Kidney tubule cell (primary cell): ENCODE measurements at regions not wholly inside any gene's neighbourhood (a gene's known extent, or its start where the extent isn't known, plus 50 kb on each side); places are given as distances from the start of the nearest gene placed in this dataset.

ENCODE experiments used
- DNase-seq: peaks from one replicate; pipeline ENCODE4 v3.0.0-alpha.2; 2018; ENCODE audit warnings: low spot score

- DNase-seq: no peak
Observed at GRCh38 chr3:148307443-148307843, 390.3 kb upstream of the AGTR1 start.

DNA sequence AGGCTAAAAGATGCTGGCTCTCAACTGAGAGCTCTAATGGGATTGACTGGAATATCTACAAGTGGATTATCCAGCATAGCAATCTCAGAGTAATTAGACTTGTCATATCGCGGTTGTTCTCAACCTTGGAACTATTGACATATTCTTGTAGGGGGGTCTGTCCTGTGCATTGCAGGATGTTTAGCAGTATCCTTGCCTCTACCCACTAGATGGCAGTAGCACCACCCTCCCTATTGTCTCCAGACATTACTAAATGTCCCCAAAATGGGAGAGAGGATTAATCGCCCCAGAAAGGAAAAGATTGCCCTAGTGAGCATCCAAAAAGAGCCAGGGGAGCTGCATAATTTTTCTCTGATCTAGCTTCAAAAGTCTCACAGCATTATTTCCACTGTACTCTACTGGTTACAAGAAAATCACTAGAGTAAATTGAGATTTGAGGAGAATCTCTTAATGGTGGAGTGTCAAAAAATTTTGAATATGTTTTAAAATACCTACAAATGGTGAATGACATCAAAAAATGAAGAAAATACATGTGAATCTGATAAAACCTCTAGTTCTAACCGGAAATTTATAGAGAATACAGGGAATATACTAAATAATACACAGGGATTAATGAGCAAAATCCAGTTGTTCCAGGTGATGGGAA, 388.2 kb upstream of the AGTR1 start:
- peak; percentile 32 for DNase-seq

DNA sequence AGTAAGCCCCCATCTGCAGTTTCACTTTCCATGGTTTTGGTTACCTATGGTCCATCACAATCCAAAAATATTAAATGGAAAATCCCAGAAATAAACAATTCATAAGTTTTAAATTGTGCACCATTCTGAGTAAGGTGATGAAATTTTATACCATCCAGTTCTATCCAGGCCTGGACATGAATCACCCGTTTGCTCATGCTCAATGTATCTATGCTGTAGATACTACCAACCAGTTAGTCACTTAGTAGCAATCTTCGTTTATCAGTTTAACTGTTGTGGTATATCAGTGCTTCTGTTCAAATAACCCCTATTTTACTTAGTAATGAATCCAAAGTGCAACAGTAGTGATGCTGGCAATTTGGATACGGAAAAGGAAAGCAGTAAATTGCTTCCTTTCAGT, 381.9 kb upstream of the AGTR1 start:
- DNase-seq: no peak

DNA sequence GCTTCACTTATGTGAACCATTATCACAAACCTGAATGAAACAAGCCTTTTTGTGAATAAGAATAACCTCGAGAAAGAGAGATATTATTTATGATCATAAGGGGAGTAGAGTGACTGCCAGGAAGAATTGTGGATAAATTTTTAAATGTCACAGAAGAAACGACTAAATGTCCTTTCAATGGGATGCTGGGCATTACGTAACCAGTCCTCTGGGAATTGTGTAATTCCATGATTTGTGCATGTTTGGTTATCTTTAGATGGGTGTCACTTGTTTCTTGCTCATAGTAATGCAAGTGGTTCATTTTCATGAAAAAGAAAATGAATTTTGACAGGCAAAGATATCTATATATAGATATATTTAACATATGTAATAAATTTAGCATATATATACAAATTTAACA, 379.5 kb upstream of the AGTR1 start:
- no peak for DNase-seq

DNA sequence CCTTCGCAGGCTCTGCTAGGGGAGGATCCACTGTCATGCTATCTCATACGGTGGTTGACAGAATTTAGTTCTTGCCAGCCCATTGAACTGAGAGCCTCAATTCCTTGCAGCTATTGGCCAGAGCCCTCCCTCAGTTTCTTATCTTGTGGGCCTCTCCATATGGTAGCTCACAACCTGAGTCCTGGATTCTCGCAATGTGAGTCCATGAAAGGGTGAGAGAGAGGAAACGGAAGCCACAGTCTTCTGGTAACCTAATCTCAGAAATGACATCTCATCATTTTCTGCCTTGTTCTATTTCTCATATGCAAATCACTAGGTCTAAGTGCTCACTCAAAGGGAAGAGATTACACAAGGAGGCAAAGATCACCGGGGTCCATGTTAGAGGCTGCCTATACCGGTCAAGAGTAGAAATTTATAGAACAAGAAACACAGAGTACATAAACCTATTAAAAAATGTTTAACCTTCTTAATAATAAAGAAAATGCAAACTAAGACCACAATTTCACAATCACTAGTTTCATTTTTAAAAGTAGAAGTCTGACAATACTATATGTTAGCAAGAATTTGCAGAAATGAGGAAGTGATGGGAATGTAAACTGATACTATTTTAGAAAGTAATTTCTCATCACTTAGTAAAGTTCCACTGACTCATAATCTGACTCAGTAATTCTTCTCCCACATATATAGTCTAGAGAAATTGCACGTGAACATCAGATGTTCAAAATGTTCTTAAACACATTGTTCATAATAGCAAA, 378.4 kb upstream of the AGTR1 start:
- peak; percentile 41 for DNase-seq

- DNase-seq: no peak
Observed at GRCh38 chr3:148319960-148320359, 377.7 kb upstream of the AGTR1 start.

GRCh38 chr3:148329481-148330235, 368.0 kb upstream of the AGTR1 start:
- peak; percentile 67 for DNase-seq

DNA sequence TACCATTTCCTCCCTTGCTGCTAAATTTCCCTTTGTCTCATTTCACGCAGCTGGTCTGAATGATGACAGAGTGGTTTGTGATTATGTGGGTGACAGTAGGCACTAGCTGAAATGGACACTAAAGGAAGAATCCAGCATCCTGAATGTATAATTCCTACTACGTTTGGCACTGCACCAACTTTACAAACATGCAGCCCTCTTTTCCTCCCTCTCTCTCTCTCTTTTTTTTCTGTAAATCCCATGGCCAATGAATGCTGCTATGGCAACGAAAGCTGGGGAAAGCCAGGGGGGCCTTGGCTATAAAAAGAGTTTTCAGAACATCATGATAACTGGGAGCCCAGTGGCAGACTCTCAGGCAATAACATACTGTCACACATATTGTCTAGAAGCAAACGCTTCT, 367.2 kb upstream of the AGTR1 start:
- DNase-seq: no peak

- DNase-seq: no peak
Observed at GRCh38 chr3:148331081-148331846, 366.4 kb upstream of the AGTR1 start.

- no peak for DNase-seq
Observed at GRCh38 chr3:148332509-148332908, 365.2 kb upstream of the AGTR1 start.

GRCh38 chr3:148333091-148333490, 364.6 kb upstream of the AGTR1 start:
- DNase-seq: peak; percentile 40

DNA sequence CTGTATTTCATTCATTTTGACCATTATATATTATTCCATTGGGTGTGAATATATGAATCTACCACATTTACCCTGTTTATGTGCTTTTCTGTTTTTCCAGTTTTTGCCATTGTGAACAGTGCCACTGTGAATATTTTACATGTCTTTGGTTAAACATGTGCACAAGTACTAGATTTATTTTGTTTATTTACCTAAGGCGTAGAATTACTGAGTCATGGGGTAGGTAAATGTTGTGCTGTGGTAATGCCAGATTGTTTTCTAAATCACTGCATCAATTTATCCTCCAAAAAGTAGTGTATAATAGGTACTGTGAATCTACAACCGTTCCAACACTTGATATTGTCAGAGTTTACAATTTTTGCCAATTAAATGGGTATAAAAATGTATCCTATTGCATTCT, 362.1 kb upstream of the AGTR1 start:
- no peak for DNase-seq

DNA sequence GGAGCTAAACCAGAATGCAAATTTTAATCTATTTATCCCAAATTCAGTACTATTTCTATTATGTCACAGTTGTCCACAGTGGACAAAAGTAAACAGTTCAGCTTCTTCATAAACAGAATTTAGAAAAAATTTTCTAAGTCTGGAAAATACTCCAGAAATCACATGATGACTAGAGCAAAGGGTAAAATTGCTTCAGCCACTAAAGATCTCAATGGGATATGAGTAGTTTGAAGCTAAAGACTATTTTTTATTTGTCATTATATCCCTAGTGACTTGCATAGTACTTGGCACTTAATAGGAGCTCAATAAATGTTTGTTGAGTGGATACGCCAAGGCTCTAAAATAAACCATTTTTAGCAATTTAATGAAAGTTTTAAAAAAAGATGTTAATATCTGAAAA, 354.3 kb upstream of the AGTR1 start:
- no peak for DNase-seq

GRCh38 chr3:148344521-148344920, 353.2 kb upstream of the AGTR1 start:
- DNase-seq: no peak

DNA sequence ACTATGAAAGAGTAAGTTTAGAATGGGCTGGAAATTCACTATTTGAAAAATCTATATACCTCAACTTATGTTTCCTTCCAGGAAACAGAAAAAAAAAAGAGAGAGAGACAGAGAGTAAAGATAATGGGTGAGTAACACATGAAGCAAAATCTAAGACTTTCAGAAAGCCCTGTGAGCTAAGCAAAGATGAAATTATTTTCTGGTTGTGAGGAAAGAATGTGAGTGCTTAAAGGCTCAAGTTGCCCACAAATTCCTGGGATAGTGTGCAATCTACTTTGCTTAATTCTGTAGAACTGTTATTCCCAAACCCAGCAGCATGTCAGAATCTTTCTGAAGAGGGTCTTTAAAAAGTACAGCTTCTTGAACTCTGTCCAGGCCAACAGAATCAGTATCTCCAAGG, 337.7 kb upstream of the AGTR1 start:
- DNase-seq: no peak

- DNase-seq: no peak
Observed at GRCh38 chr3:148366743-148367410, 330.8 kb upstream of the AGTR1 start.

GRCh38 chr3:148367756-148368155, 329.9 kb upstream of the AGTR1 start:
- no peak for DNase-seq

DNA sequence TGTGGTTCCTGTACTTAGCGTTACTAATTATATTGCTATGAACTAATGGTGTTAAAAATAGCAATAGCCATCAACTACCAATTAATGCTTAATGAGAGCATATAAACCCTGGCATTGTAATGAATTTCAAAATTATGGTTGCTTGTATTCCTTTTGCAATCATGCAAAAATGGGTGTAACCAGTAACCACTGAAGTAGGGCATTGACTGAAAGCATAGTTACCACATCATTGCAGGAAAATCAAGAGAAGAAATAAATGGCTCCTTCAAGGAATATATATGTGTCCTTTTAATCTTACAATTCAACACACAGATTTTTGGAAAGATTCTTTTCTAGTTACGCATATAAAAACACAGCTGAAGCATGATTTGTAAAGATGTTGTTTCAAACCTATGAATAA, 328.3 kb upstream of the AGTR1 start:
- DNase-seq: no peak

- DNase-seq: peak; percentile 73
Observed at GRCh38 chr3:148372206-148372875, 325.4 kb upstream of the AGTR1 start.

DNA sequence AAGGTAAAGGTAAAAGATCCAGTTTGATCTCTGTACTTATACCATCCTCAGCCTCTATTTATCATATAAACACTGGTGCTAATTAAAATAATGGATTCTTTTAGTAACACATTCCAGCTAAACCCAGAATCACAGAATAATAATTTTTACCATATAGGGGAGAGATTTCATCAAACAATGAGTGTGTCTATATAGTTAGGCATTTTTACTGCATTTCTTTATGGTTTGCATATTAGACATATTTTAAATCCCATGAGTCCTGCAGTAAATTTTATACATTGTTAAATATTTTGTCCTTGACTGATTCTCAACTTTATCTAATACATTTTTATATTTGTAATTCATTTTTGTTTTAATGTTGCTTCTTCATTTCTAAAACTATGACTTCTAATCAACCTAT, 323.7 kb upstream of the AGTR1 start:
- no peak for DNase-seq

DNA sequence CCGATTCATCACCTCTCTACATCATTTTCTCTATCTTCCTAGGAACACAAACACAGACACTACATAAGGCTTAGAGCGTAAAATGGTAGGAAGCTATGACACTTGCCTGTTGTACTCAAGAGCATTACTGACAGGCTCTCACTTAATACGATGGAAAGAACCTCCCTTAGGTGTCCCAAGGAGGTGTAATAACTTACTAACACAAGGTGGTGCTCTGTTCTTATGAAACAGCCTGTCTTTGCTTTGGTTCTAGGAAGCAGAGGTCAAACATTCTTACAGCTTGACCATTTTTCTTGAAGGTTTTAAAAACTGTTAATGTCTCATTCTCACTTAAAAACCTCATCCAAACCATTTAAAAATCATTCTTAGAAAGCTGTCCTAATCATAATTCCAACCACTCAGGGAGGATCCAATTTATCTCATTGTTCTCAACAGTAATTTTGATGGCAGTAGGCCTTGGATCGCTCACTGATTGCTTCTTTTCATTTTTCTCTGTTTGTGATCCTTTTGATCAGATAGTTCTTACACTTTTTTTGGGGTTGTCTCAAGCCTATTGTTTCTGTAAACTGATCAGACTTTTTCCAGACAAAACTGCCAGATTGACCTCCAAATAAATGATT, 317.8 kb upstream of the AGTR1 start:
- DNase-seq: peak; percentile 60
